ENCODE measurements at regions not wholly inside any gene's neighbourhood (a gene's known extent, or its start where the extent isn't known, plus 50 kb on each side); places are given as distances from the start of the nearest gene placed in this dataset.

GRCh38 chr2:83949361-83949760, 509.7 kb downstream of the SUCLG1 start:
- no peaks in the 10 kb centered on the region for H3K27me3 ChIP-seq
- H3K4me3 ChIP-seq = no peak overlapping the region
- H3K27ac ChIP-seq = no peak overlapping the region
- no peaks in the 10 kb centered on the region for H3K9me3 ChIP-seq
- no peaks in the 10 kb centered on the region for H3K36me3 ChIP-seq
- H3K4me1 ChIP-seq = no peaks in the 10 kb centered on the region
- DNase-seq = no peak
- no peak for ATAC-seq (ENCODE audit: low FRiP score in 2 of 2)
- TF ChIP-seq POLR2AphosphoS5 (IDR thresholded peaks at IDR 0.05) (no peak), CTCF (IDR thresholded peaks at IDR 0.05) (no peak), EP300 (IDR thresholded peaks at IDR 0.05) (no peak), POLR2A (IDR thresholded peaks at IDR 0.05) (no peak)
- WGBS, 2 donors = 61 to 72% methylated on average over 1 of the region's 1 CpG

DNA sequence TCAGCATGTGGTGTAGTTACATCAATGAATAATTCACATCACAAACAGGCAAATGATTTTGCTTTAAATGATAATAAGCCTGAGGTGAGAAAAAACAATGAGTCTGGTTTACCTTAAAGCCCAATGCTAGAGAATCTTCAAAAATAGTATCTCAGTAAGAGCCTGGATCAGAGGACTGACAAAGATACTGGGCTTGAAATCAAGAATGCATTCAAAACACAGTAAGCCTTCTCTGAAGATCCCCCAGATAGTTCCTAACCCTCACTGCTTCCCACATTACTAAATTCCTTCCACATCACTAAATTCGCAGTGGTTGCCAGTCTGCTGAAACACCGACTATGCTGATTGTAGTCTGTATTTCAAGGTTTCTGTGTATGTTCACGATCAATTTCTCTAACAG, 514.9 kb downstream of the SUCLG1 start:
- DNase-seq (no peak), ATAC-seq (ENCODE audit: low FRiP score in 2 of 2) (no peak)
- H3K4me3 ChIP-seq = no peak overlapping the region
- H3K9me3 ChIP-seq = no peaks in the 10 kb centered on the region
- no peaks in the 10 kb centered on the region for H3K4me1 ChIP-seq
- no peak overlapping the region for H3K27ac ChIP-seq
- 61% methylated on average over 3 of the region's 3 CpGs for WGBS, 2 donors
- H3K27me3 ChIP-seq = no peaks in the 10 kb centered on the region
- H3K36me3 ChIP-seq = no peaks in the 10 kb centered on the region
- TF ChIP-seq POLR2A (IDR thresholded peaks at IDR 0.05) = no peak
- no peak for TF ChIP-seq POLR2AphosphoS5 (IDR thresholded peaks at IDR 0.05)
- no peak for TF ChIP-seq CTCF (IDR thresholded peaks at IDR 0.05)
- TF ChIP-seq EP300 (IDR thresholded peaks at IDR 0.05) = no peak

GRCh38 chr2:83943265-83943664, 515.8 kb downstream of the SUCLG1 start:
- ATAC-seq (ENCODE audit: low FRiP score in 2 of 2) (no peak), DNase-seq (no peak)
- TF ChIP-seq POLR2AphosphoS5 (IDR thresholded peaks at IDR 0.05) (no peak), EP300 (IDR thresholded peaks at IDR 0.05) (no peak), CTCF (IDR thresholded peaks at IDR 0.05) (no peak), POLR2A (IDR thresholded peaks at IDR 0.05) (no peak)
- H3K36me3 ChIP-seq = no peaks in the 10 kb centered on the region
- no peaks in the 10 kb centered on the region for H3K9me3 ChIP-seq
- no peaks in the 10 kb centered on the region for H3K27me3 ChIP-seq
- no peak overlapping the region for H3K27ac ChIP-seq
- no peak overlapping the region for H3K4me3 ChIP-seq
- WGBS, 2 donors = 62 to 74% methylated on average over 3 of the region's 3 CpGs
- no peaks in the 10 kb centered on the region for H3K4me1 ChIP-seq

DNA sequence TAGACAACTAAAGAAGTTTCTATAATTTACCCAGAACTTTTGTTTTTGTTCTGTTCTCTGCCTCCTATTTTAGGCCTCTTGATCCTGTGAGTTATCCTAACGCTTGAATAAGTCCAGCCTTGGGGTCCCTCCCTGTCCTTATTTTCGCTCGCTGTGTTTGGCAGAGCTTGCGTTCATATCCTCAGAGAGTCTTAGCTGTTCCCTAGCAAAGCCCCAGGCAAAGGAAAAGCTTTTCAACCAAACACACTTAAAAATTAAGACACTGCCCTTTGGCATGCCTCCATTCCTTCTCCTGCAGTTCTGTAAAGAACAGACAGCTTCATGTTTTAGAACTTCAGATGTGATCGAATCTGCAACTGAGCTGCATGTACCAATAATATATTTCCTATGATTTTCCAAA, 517.2 kb downstream of the SUCLG1 start:
- DNase-seq (no peak), ATAC-seq (ENCODE audit: low FRiP score in 2 of 2) (no peak)
- TF ChIP-seq POLR2A (IDR thresholded peaks at IDR 0.05) (no peak), CTCF (IDR thresholded peaks at IDR 0.05) (no peak), POLR2AphosphoS5 (IDR thresholded peaks at IDR 0.05) (no peak), EP300 (IDR thresholded peaks at IDR 0.05) (no peak)
- 78 to 85% methylated on average over 5 of the region's 5 CpGs for WGBS, 2 donors
- no peak overlapping the region for H3K4me3 ChIP-seq
- H3K9me3 ChIP-seq = no peaks in the 10 kb centered on the region
- H3K27ac ChIP-seq = no peak overlapping the region
- H3K27me3 ChIP-seq = no peaks in the 10 kb centered on the region
- H3K36me3 ChIP-seq = no peaks in the 10 kb centered on the region
- H3K4me1 ChIP-seq = no peaks in the 10 kb centered on the region

GRCh38 chr2:83933749-83934148, 525.3 kb downstream of the SUCLG1 start:
- 37 to 69% methylated on average over 2 of the region's 2 CpGs for WGBS, 2 donors
- no peaks in the 10 kb centered on the region for H3K36me3 ChIP-seq
- no peak for DNase-seq
- TF ChIP-seq POLR2AphosphoS5 (IDR thresholded peaks at IDR 0.05) (no peak), CTCF (IDR thresholded peaks at IDR 0.05) (no peak), EP300 (IDR thresholded peaks at IDR 0.05) (no peak), POLR2A (IDR thresholded peaks at IDR 0.05) (no peak)
- no peak overlapping the region for H3K27ac ChIP-seq
- no peaks in the 10 kb centered on the region for H3K9me3 ChIP-seq
- no peaks in the 10 kb centered on the region for H3K27me3 ChIP-seq
- H3K4me1 ChIP-seq = no peaks in the 10 kb centered on the region
- ATAC-seq (ENCODE audit: low FRiP score in 2 of 2) = no peak
- H3K4me3 ChIP-seq = no peak overlapping the region

Data from upper lobe of left lung (tissue), 6 donors.